NT2/D1 (cell line): ENCODE measurements at regions not wholly inside any gene's neighbourhood (a gene's known extent, or its start where the extent isn't known, plus 50 kb on each side); places are given as distances from the start of the nearest gene placed in this dataset.

ENCODE experiments used
- DNase-seq: peaks from one replicate; pipeline ENCODE4 v3.0.0-alpha.2; 2011; ENCODE audit warnings: low read depth, low spot score
- H3K27me3 ChIP-seq: 2 replicates; pipeline ENCODE4 v1.6.0; 2011; ENCODE audit warnings: mild to moderate bottlenecking; ENCODE audit not compliant: insufficient read length, insufficient read depth
- H3K36me3 ChIP-seq: 2 replicates; pipeline ENCODE4 v1.6.1; 2011; ENCODE audit warnings: mild to moderate bottlenecking, low read length, mixed read lengths; ENCODE audit not compliant: insufficient read depth, insufficient read length
- H3K4me1 ChIP-seq: 2 replicates; pipeline ENCODE4 v1.5.1; 2011; ENCODE audit not compliant: insufficient read depth, insufficient read length
- H3K4me3 ChIP-seq: 2 replicates; pipeline ENCODE4 v1.5.1; 2011; ENCODE audit warnings: low read depth; ENCODE audit not compliant: insufficient read length
- H3K9ac ChIP-seq: 2 replicates; pipeline ENCODE4 v1.6.0; 2011; ENCODE audit warnings: low read depth; ENCODE audit not compliant: insufficient read length
- H3K9me3 ChIP-seq: 2 replicates; pipeline ENCODE4 v1.5.1; 2011; ENCODE audit warnings: mild to moderate bottlenecking, low read length; ENCODE audit not compliant: insufficient read depth
- SUZ12 ChIP-seq: IDR thresholded peaks from 2 replicates; pipeline ENCODE4 v1.6.1; 2011; ENCODE audit not compliant: insufficient read length, insufficient read depth; ENCODE audit errors: extremely low read depth
- YY1 ChIP-seq: IDR thresholded peaks from 2 replicates; pipeline ENCODE4 v1.6.1; 2011; ENCODE audit not compliant: insufficient read length, insufficient read depth
- ZNF274 ChIP-seq: IDR thresholded peaks from 2 replicates; pipeline ENCODE4 v1.6.1; 2011; ENCODE audit warnings: mild to moderate bottlenecking, low read depth, low read length

DNA sequence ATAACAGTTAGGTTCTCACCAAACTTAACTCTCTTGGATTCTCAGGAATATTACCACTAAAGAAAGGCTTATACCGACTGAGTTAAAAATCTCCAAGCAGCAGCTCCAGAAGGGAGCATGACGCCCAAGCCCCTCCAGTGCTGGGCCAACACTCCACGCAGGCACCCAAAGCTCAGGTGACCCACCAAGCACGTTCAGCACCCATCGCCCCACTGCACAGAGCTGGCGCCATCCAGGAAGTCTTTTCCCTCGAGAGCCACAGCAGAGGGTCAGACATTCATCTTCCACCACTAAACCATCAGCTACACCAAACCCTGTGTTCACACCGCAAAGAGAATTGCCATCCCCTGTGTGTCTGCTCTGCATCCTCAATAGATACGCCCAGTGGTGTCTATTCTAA is 65.7 kb downstream of the SOX1 start:
- no peak for DNase-seq
- Histone ChIP-seq H3K27me3 (no peaks in the 10 kb centered on the region), H3K36me3 (no peaks in the 10 kb centered on the region), H3K4me3 (no peak overlapping the region), H3K4me1 (no peaks in the 10 kb centered on the region), H3K9me3 (no peaks in the 10 kb centered on the region), H3K9ac (no peak overlapping the region)
- no peak for TF ChIP-seq SUZ12
- no peak for TF ChIP-seq YY1
- TF ChIP-seq ZNF274, result no peak

DNA sequence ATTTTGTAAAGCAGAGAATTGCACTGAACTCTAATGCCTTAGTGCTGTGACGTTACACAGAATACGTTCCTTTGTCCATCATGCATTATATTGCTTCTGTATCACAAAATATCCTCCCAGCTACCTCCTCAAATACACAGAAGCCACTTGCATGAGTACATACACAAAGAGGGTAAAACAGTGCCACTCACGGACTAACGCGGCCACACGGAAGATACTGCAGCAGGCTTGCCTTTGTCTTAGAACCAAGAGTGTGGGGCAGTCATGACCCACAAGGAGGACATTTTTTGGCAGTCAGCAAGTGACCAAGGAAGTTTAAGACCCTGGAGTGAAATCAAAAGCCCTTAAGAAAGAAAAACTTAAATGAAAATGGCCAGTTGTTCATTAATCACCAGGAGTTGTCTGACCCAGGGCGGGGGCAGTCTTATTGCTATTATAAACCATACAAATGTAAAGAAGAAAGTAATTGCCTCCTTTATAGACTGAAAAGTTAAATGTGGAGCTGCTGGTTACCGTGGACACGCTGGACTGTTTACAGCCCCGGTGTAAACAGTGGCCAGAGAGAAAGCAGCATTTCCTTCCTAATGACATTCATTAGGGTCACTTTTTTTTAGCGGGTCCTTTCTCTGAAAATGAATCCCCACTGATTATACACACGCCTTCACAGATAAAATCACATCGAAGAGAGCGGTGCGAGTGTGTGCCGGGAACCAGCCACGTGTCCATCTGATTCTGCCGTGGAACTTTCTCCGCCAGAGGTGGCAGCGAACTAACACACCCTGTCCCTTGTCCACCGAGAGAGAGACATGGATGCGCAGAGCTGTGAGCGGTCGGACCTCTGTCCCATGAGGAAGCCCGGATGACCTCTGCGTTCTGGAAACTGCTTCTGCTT is 66.8 kb downstream of the SOX1 start:
- Histone ChIP-seq H3K4me1 (no peaks in the 10 kb centered on the region), H3K4me3 (no peak overlapping the region), H3K36me3 (no peaks in the 10 kb centered on the region), H3K9ac (no peak overlapping the region), H3K27me3 (no peaks in the 10 kb centered on the region), H3K9me3 (no peaks in the 10 kb centered on the region)
- DNase-seq, result no peak
- no peak for TF ChIP-seq ZNF274
- TF ChIP-seq SUZ12, result no peak

DNA sequence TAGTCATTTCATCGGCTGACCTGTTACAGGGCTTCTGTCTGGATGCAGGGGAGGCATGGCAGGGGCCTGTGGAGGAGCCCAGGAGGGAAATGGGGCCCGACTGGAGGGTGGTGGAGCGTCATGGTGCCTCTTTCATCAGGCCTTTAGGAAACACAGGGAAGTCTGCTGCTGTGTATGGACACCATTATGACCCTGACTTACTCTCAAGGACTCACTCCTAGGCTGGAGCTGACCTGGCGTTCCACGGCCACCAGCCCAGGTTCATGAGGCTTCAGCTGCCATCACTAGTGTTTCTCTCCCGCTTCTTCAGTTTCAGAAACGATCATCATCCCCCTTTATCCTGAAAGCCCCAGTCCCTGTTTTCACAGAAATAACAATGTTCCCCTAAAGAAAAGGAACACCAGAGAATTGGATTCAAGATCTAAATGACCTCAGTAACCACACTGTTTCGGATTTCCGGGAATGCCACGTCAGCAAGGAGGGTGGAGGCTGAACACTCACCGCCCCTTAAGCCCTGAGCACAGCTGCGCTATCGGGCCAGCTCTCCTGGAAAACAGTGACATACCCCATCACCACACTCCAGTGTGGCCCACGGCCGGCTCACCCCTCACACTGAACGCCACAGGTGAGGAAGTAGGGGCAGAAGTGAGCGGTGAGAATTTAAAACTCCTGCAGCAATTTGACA is 67.6 kb downstream of the SOX1 start:
- Histone ChIP-seq H3K36me3 (no peaks in the 10 kb centered on the region), H3K27me3 (no peaks in the 10 kb centered on the region), H3K9ac (no peak overlapping the region), H3K4me3 (no peak overlapping the region), H3K4me1 (no peaks in the 10 kb centered on the region), H3K9me3 (no peaks in the 10 kb centered on the region)
- TF ChIP-seq ZNF274 (no peak), SUZ12 (no peak), YY1 (no peak)
- no peak for DNase-seq

DNA sequence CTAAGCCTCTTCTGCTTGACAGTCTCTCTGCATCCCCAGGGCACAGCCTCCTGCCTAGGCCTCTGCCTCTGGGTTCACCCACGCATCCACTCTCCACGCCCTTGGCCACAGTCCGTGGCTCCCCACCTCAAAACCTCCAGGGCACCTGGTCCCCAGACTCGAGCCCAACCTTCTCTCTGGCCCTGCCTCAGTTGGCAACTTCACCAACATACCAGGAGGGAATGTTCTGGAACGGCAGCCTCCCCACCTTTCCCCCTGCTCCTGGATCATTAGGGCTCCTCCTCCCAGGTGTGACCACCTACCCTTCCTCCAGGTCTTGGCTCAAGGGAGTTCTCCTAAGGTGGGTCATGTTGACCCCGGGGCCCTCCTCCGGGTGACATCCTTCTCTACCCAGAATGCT is 69.1 kb downstream of the SOX1 start:
- H3K4me1 ChIP-seq, result no peaks in the 10 kb centered on the region
- no peak for DNase-seq
- no peaks in the 10 kb centered on the region for H3K9me3 ChIP-seq
- H3K27me3 ChIP-seq, result no peaks in the 10 kb centered on the region
- H3K36me3 ChIP-seq, result no peaks in the 10 kb centered on the region
- H3K4me3 ChIP-seq, result no peak overlapping the region
- TF ChIP-seq ZNF274 (no peak), SUZ12 (no peak), YY1 (no peak)
- no peak overlapping the region for H3K9ac ChIP-seq

DNA sequence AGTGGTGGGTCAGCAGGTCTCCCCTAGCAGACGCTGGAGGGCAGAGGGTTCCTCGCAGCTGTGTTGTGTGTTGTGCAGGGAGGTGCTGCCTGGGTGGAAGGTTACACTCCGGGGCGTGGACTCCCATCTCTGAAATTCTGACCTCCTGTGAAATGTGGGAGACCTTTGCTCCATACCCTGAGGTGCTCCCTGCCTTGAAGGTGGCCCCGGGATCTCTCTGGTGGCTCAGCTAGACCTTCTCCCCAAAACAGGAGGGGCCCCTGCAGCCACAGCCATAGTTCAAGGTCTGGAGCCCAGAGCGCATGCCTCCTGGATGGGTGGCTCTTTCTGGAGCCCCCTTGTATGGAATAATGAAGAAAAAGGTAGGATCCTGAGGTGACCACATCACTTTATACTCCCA is 70.2 kb downstream of the SOX1 start:
- Histone ChIP-seq H3K27me3 (no peaks in the 10 kb centered on the region), H3K36me3 (no peaks in the 10 kb centered on the region), H3K9me3 (no peaks in the 10 kb centered on the region), H3K4me3 (no peak overlapping the region), H3K4me1 (no peaks in the 10 kb centered on the region), H3K9ac (no peak overlapping the region)
- no peak for DNase-seq
- TF ChIP-seq ZNF274 (no peak), YY1 (no peak), SUZ12 (no peak)

DNA sequence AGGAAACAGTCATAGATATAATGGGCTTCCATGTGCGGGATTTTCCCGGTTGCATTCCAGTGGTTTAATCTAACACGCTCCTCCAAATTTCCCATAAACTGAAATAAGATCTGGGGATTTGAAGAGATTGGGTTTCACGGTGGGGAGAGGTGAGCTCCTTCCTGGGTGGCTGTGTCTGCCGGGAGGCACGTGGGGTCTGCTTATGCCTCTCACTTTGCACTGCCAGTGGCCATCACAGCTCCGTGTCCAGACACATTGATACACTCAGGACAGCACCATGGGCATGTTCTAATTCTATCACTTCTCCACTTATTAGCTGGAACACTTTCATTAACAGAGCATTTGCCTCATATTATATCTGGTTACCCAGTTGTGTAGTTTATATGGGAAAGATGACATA is 73.4 kb downstream of the SOX1 start:
- Histone ChIP-seq H3K27me3 (no peaks in the 10 kb centered on the region), H3K9ac (no peak overlapping the region), H3K4me3 (no peak overlapping the region), H3K36me3 (no peaks in the 10 kb centered on the region), H3K9me3 (no peaks in the 10 kb centered on the region), H3K4me1 (no peaks in the 10 kb centered on the region)
- DNase-seq, result no peak
- TF ChIP-seq SUZ12 (no peak), YY1 (no peak), ZNF274 (no peak)

DNA sequence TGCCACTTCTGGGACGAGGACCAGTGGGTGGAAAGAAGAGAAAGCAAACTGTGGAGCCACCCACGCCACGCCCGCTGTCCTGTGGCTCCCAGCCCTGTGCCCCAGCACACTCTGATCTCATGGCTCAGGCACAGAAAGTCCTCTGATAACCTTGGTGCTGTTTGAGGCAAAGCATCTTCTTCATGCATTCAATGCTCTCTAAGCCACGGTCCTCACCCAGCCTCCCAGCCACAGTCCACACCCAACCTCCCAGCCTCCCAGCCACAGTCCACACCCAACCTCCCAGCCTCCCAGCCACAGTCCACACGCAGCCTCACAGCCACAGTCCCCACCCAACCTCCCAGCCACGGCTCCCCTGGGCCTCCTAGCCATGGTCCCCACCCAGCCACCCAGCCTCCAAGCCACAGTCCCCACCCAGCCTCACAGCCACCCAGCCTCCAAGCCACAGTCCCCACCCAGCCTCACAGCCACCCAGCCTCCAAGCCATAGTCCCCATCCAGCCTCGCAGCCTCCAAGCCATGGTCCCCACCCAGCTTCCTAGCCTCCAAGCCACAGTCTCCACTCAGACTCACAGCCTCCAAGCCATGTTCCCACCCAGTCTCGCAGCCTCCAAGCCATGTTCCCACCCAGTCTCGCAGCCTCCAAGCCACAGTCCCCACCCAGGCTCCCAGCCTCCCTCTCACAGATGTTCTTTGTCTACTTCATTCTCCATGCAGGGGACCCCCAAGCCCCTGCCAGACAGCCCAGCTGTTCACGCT is 74.9 kb downstream of the SOX1 start:
- Histone ChIP-seq H3K9ac (no peak overlapping the region), H3K9me3 (no peaks in the 10 kb centered on the region), H3K27me3 (no peaks in the 10 kb centered on the region), H3K4me1 (no peaks in the 10 kb centered on the region), H3K36me3 (no peaks in the 10 kb centered on the region), H3K4me3 (no peak overlapping the region)
- no peak for TF ChIP-seq SUZ12
- no peak for TF ChIP-seq YY1
- no peak for TF ChIP-seq ZNF274
- DNase-seq, result no peak
